Body of pancreas (tissue), 4 donors: ENCODE measurements at regions not wholly inside any gene's neighbourhood (a gene's known extent, or its start where the extent isn't known, plus 50 kb on each side); places are given as distances from the start of the nearest gene placed in this dataset.
"Not testable (repeated sequence)": the region's sequence is repeated elsewhere in the genome, so short reads cannot be mapped to it uniquely, and the experiment has no call there.

ENCODE experiments used
- ATAC-seq: fragments of 150-250 bp; one replicate; pipeline ENCODE4 v1.9.1; 2016
- DNase-seq, 4 donors: peaks; one replicate each; pipeline ENCODE4 v3.0.0-alpha.2; 2019
- H3K27ac ChIP-seq, 4 donors: fragments of 200-600 bp; sonication (generic); 1 replicate in 3 of 4; 2 replicates in 1 of 4; pipeline versions ENCODE4 v1.5.1 to v1.6.1; 2016 to 2019; ENCODE audit warnings: mild to moderate bottlenecking in 1 of 4, mixed read lengths in 1 of 4, moderate library complexity in 1 of 4
- H3K27me3 ChIP-seq, 2 donors: fragments of 200-600 bp; sonication (generic); one replicate each; pipeline ENCODE4 v1.6.0; 2016; ENCODE audit warnings: mild to moderate bottlenecking in 1 of 2
- H3K36me3 ChIP-seq, 2 donors: fragments of 200-600 bp; sonication (generic); replicated peaks in 1 of 2; 2 replicates each; pipeline ENCODE4 v1.5.1; 2016; ENCODE audit warnings: low read depth in 2 of 2; ENCODE audit not compliant: insufficient read depth in 1 of 2
- H3K4me1 ChIP-seq: fragments of 200-600 bp; sonication (generic); one replicate; pipeline ENCODE4 v1.6.0; 2016
- H3K4me3 ChIP-seq, 2 donors: fragments of 200-600 bp; sonication (generic); 1 replicate in 1 of 2; 2 replicates in 1 of 2; pipeline ENCODE4 v1.5.1; 2016 to 2019
- H3K9me3 ChIP-seq, 3 donors: fragments of 200-600 bp; sonication (generic); 1 replicate in 2 of 3; 2 replicates in 1 of 3; pipeline ENCODE4 v1.5.1; 2016
- POLR2A ChIP-seq, 3 donors: fragments of 450-650 bp; IDR thresholded peaks; one replicate each; pipeline ENCODE4 v1.6.1; 2016; ENCODE audit warnings: antibody characterized with exemption in 3 of 3, mild to moderate bottlenecking in 2 of 3
- WGBS, 2 donors: methylation state at CpG; one replicate each; pipeline ENCODE4 v1.1.5; 2017; 5-methylcytosine and 5-hydroxymethylcytosine counted together
- intact Hi-C: fragments of 100-400 bp; cut with DNase I; formaldehyde crosslinking; loops from one replicate; pipeline ENCODE4 v1.15.1; 2023
- TF ChIP-seq, protein P1 (sequence below), 7 experiments: fragments of 450-650 bp in 4 of 7; fragments of 200-600 bp in 3 of 7; sonication (generic) in 3 of 7; IDR thresholded peaks; one replicate each; pipeline ENCODE4 v1.5.1; 2016 to 2019; ENCODE audit warnings: antibody characterized with exemption in 7 of 7

DNA sequence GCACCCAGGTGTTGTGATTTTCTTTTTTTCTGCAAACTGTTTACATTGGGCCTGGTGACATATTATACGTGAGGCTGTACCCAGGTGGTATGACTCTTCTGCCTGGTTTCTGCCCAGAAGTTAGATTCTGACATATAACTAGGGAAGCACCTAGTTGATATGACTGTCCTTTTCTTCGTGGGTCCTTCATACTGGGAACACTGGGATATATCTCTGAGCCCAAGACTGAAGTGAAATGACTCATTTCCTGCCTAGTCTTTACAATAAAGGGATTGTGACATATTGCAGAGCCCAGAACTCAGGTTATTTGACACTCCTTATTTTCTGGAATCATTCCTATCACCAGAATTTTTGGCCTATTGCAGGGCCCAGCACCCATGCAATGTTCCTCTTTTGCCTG lies 1121.6 kb upstream of the AMELY start:
- Histone ChIP-seq H3K4me3 (no peak overlapping the region), H3K27me3 (no peaks in the 10 kb centered on the region), H3K4me1 (no peaks in the 10 kb centered on the region), H3K36me3 (no peaks in the 10 kb centered on the region), H3K27ac (no peak overlapping the region), H3K9me3 (no peaks in the 10 kb centered on the region)
- ATAC-seq, result no peak
- no peak for TF ChIP-seq POLR2A (IDR thresholded peaks at IDR 0.05)
- TF ChIP-seq, protein P1, sequence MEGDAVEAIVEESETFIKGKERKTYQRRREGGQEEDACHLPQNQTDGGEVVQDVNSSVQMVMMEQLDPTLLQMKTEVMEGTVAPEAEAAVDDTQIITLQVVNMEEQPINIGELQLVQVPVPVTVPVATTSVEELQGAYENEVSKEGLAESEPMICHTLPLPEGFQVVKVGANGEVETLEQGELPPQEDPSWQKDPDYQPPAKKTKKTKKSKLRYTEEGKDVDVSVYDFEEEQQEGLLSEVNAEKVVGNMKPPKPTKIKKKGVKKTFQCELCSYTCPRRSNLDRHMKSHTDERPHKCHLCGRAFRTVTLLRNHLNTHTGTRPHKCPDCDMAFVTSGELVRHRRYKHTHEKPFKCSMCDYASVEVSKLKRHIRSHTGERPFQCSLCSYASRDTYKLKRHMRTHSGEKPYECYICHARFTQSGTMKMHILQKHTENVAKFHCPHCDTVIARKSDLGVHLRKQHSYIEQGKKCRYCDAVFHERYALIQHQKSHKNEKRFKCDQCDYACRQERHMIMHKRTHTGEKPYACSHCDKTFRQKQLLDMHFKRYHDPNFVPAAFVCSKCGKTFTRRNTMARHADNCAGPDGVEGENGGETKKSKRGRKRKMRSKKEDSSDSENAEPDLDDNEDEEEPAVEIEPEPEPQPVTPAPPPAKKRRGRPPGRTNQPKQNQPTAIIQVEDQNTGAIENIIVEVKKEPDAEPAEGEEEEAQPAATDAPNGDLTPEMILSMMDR (IDR thresholded peaks at IDR 0.05), result no peak
- intact Hi-C loops, result no loop called here
- DNase-seq, result no peak
- WGBS, 2 donors, result 38 to 48% methylated on average over 2 of the region's 2 CpGs

DNA sequence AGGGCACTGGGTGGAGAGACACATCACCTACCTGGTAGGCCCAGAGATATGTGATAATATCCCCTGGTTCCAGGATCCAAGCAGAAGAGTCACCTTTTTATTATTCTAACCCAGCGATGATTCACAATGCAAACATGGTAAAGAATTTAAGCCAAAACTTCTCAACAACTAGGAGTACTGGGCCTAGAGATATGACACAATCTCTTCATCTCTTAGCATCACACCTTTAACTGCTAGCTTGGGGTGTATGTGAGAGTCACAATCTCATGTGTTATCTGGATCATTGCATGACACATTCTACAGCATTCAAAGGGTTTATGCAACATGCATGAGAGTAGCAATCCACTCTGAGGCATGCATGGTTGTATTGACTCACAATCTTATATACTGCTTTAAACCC lies 1109.0 kb upstream of the AMELY start:
- intact Hi-C loops, result no loop called here
- Histone ChIP-seq H3K27ac (no peak overlapping the region), H3K36me3 (no peaks in the 10 kb centered on the region), H3K4me1 (no peaks in the 10 kb centered on the region), H3K4me3 (no peak overlapping the region), H3K27me3 (no peaks in the 10 kb centered on the region), H3K9me3 (no peaks in the 10 kb centered on the region)
- WGBS, 2 donors, result 92% methylated on average over 1 of the region's 1 CpG; no CpG with 5 or more reads in 1 of the 2 donors
- DNase-seq (no peak), ATAC-seq (no peak)
- TF ChIP-seq POLR2A (IDR thresholded peaks at IDR 0.05), result no peak
- TF ChIP-seq, protein P1 (IDR thresholded peaks at IDR 0.05), result no peak

DNA sequence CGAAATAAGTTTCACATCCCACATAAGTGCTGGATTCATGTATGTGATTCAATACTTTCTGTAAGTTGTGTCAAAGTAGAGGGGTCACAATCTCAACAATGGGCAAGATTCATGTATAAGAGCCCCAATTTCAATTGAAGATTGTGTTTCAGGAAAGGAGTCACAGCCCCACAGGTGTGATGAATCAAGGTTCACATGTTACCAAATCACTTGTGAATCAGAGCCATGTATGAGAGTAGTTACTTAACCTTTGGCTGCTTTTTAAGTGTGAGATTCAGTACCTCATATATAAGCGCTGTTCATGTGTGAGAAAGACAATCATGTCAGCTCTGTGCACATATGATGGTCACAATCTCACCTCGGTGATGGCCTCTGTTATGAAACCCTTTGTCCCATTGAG lies 1100.0 kb upstream of the AMELY start:
- no peak overlapping the region for H3K4me3 ChIP-seq
- no peak for TF ChIP-seq POLR2A (IDR thresholded peaks at IDR 0.05)
- TF ChIP-seq, protein P1 (IDR thresholded peaks at IDR 0.05), result no peak
- no peaks in the 10 kb centered on the region for H3K36me3 ChIP-seq
- H3K27ac ChIP-seq, result no peak overlapping the region
- no peak for ATAC-seq
- DNase-seq, result no peak
- WGBS, 2 donors, result 65 to 72% methylated on average over 3 of the region's 3 CpGs
- H3K4me1 ChIP-seq, result no peaks in the 10 kb centered on the region
- no peaks in the 10 kb centered on the region for H3K27me3 ChIP-seq
- intact Hi-C loops, result no loop called here
- no peaks in the 10 kb centered on the region for H3K9me3 ChIP-seq

DNA sequence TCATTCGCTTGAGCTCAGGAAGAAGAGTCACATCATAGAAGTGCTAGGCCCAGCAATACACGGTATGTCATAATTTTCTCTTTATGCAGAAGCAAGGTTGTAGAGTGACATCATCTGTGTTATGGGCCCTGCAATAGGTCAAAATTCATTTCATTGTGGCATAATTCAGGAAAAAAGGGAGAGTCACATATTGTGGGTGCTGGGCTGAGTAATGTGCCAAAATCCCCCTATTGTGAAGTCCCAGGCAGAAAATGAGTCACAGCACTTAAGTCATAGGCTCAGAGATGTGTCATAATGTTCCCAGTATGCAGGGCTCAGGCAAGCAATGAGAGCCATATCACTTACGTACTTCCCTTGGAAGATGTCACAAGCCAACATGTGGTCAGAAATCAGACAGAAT lies 1092.6 kb upstream of the AMELY start:
- WGBS, 2 donors, result 73 to 86% methylated on average over 2 to 3 of the region's 3 CpGs
- Histone ChIP-seq H3K4me3 (no peak overlapping the region), H3K4me1 (no peaks in the 10 kb centered on the region), H3K27ac (no peak overlapping the region), H3K27me3 (no peaks in the 10 kb centered on the region), H3K36me3 (no peaks in the 10 kb centered on the region), H3K9me3 (no peaks in the 10 kb centered on the region)
- ATAC-seq, result no peak
- DNase-seq, result no peak
- TF ChIP-seq POLR2A (IDR thresholded peaks at IDR 0.05), result no peak
- TF ChIP-seq, protein P1 (IDR thresholded peaks at IDR 0.05), result no peak
- intact Hi-C loops, result no loop called here

DNA sequence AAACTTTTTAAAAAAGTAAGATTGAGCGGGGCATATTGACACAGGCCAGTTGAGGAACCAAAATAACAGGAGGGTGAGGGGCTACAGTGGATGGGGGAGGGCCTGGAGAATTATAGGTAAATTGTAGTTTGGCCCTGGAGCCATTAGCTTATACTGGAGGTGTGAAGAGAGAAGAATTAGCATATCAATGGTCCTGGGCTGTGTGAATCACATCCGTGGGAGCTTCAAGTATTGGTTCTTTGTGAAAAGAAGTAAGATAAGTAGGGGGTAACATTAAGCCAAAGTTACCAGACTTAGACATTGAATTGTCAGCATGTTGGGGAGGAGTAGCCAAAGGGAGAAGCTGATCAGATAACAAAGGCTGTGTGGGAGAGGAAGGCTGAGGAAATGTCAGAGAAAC lies 1085.2 kb upstream of the AMELY start:
- H3K27me3 ChIP-seq, result no peaks in the 10 kb centered on the region
- H3K4me3 ChIP-seq, result no peak overlapping the region
- no peaks in the 10 kb centered on the region for H3K4me1 ChIP-seq
- no peaks in the 10 kb centered on the region for H3K36me3 ChIP-seq
- WGBS, 2 donors, result 24 to 31% methylated on average over 2 of the region's 2 CpGs
- intact Hi-C loops, result no loop called here
- no peak for TF ChIP-seq POLR2A (IDR thresholded peaks at IDR 0.05)
- TF ChIP-seq, protein P1 (IDR thresholded peaks at IDR 0.05), result no peak
- H3K27ac ChIP-seq, result no peak overlapping the region
- no peak for ATAC-seq
- DNase-seq, result no peak
- H3K9me3 ChIP-seq, result no peaks in the 10 kb centered on the region

DNA sequence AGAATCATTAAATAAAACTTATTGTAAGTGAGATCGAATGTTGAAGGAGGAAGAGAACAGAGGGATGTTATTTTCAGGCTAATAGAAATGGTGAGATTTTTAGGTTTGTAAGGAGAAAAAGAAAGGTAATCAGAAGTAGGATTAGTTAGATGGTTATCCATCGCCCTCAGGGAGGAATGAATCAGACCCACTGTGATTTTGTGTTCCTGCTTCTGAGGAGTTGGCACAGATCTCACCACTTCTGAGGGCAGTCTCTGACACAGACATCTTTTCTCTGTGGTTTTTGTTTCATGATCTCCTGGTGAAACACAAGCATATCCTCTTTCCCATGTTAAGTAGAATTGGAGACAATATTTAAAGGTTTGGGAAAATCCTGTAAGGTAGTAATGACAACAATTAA lies 1083.2 kb upstream of the AMELY start:
- H3K27ac ChIP-seq, ATAC-seq, H3K9me3 ChIP-seq, DNase-seq, H3K27me3 ChIP-seq, intact Hi-C loops, H3K36me3 ChIP-seq, H3K4me3 ChIP-seq, H3K4me1 ChIP-seq: not testable (repeated sequence)
- 36 to 49% methylated on average over 2 of the region's 2 CpGs for WGBS, 2 donors
